ENCODE measurements at regions not wholly inside any gene's neighbourhood (a gene's known extent, or its start where the extent isn't known, plus 50 kb on each side); places are given as distances from the start of the nearest gene placed in this dataset.

GRCh38 chr5:18354828-18355227 is 720.6 kb downstream of the TAF11L14 start:
- no peak for TF ChIP-seq CTCF (IDR thresholded peaks at IDR 0.05; ENCODE audit: control extremely low read depth, extremely low read depth)
- no peak overlapping the region for H3K27ac ChIP-seq (ENCODE audit: low read depth in 1 of 2, low read length in 1 of 2)
- 89 to 92% methylated on average over 3 of the region's 3 CpGs for WGBS, 2 donors

GRCh38 chr5:18357486-18357885 is 723.2 kb downstream of the TAF11L14 start:
- no peaks in the 10 kb centered on the region for H3K9me3 ChIP-seq (ENCODE audit: control insufficient read depth in 4 of 4, insufficient read depth in 3 of 4, low read length in 3 of 4)
- TF ChIP-seq CTCF (IDR thresholded peaks at IDR 0.05; ENCODE audit: control extremely low read depth, extremely low read depth), result no peak
- 82 to 93% methylated on average over 4 of the region's 4 CpGs for WGBS, 2 donors

More at GRCh38 chr5:18354828-18355227, 720.6 kb downstream of the TAF11L14 start:
- no peaks in the 10 kb centered on the region for H3K4me1 ChIP-seq (ENCODE audit: control insufficient read depth in 5 of 5, insufficient read depth in 5 of 5, low read length in 5 of 5)
- H3K9ac ChIP-seq (ENCODE audit: insufficient read depth in 1 of 2, low read length in 2 of 2), result no peak overlapping the region
- H3K4me3 ChIP-seq, result no peak overlapping the region
- no peaks in the 10 kb centered on the region for H3K27me3 ChIP-seq (ENCODE audit: control insufficient read depth in 3 of 3, insufficient read depth in 3 of 3, low read length in 2 of 3)
- no peaks in the 10 kb centered on the region for H3K9me3 ChIP-seq (ENCODE audit: control insufficient read depth in 4 of 4, insufficient read depth in 3 of 4, low read length in 3 of 4)
- H3K36me3 ChIP-seq (ENCODE audit: control insufficient read depth in 4 of 4, insufficient read depth in 4 of 4, low read length in 4 of 4), result no peaks in the 10 kb centered on the region
- ATAC-seq (ENCODE audit: insufficient read depth, low FRiP score), result no peak
- no peak for DNase-seq

GRCh38 chr5:18366234-18366633 is 732.0 kb downstream of the TAF11L14 start:
- Histone ChIP-seq H3K27ac (ENCODE audit: low read depth in 1 of 2, low read length in 1 of 2) (no peak overlapping the region), H3K4me1 (ENCODE audit: control insufficient read depth in 5 of 5, insufficient read depth in 5 of 5, low read length in 5 of 5) (no peaks in the 10 kb centered on the region), H3K9ac (ENCODE audit: insufficient read depth in 1 of 2, low read length in 2 of 2) (no peak overlapping the region), H3K4me3 (no peak overlapping the region), H3K36me3 (ENCODE audit: control insufficient read depth in 4 of 4, insufficient read depth in 4 of 4, low read length in 4 of 4) (no peaks in the 10 kb centered on the region), H3K27me3 (ENCODE audit: control insufficient read depth in 3 of 3, insufficient read depth in 3 of 3, low read length in 2 of 3) (no peaks in the 10 kb centered on the region), H3K9me3 (ENCODE audit: control insufficient read depth in 4 of 4, insufficient read depth in 3 of 4, low read length in 3 of 4) (no peaks in the 10 kb centered on the region)
- WGBS, 2 donors, result 77 to 91% methylated on average over 8 of the region's 8 CpGs
- DNase-seq, result no peak
- no peak for TF ChIP-seq CTCF (IDR thresholded peaks at IDR 0.05; ENCODE audit: control extremely low read depth, extremely low read depth)
- no peak for ATAC-seq (ENCODE audit: insufficient read depth, low FRiP score)

More at GRCh38 chr5:18357486-18357885, 723.2 kb downstream of the TAF11L14 start:
- no peak for DNase-seq
- no peak overlapping the region for H3K9ac ChIP-seq (ENCODE audit: insufficient read depth in 1 of 2, low read length in 2 of 2)
- H3K27me3 ChIP-seq (ENCODE audit: control insufficient read depth in 3 of 3, insufficient read depth in 3 of 3, low read length in 2 of 3), result no peaks in the 10 kb centered on the region
- no peaks in the 10 kb centered on the region for H3K4me1 ChIP-seq (ENCODE audit: control insufficient read depth in 5 of 5, insufficient read depth in 5 of 5, low read length in 5 of 5)
- no peak overlapping the region for H3K4me3 ChIP-seq
- H3K27ac ChIP-seq (ENCODE audit: low read depth in 1 of 2, low read length in 1 of 2), result no peak overlapping the region
- ATAC-seq (ENCODE audit: insufficient read depth, low FRiP score), result no peak
- H3K36me3 ChIP-seq (ENCODE audit: control insufficient read depth in 4 of 4, insufficient read depth in 4 of 4, low read length in 4 of 4), result no peaks in the 10 kb centered on the region

- TF ChIP-seq CTCF (IDR thresholded peaks at IDR 0.05; ENCODE audit: control extremely low read depth, extremely low read depth), result no peak
- Histone ChIP-seq H3K4me1 (ENCODE audit: control insufficient read depth in 5 of 5, insufficient read depth in 5 of 5, low read length in 5 of 5) (peaks cover 0 to 1% (median 0%) of the 10 kb centered on the region in 5 donors), H3K36me3 (ENCODE audit: control insufficient read depth in 4 of 4, insufficient read depth in 4 of 4, low read length in 4 of 4) (no peaks in the 10 kb centered on the region), H3K4me3 (no peak overlapping the region), H3K9me3 (ENCODE audit: control insufficient read depth in 4 of 4, insufficient read depth in 3 of 4, low read length in 3 of 4) (no peaks in the 10 kb centered on the region), H3K27me3 (ENCODE audit: control insufficient read depth in 3 of 3, insufficient read depth in 3 of 3, low read length in 2 of 3) (no peaks in the 10 kb centered on the region), H3K9ac (ENCODE audit: insufficient read depth in 1 of 2, low read length in 2 of 2) (no peak overlapping the region), H3K27ac (ENCODE audit: low read depth in 1 of 2, low read length in 1 of 2) (no peak overlapping the region)
- DNase-seq (no peak), ATAC-seq (ENCODE audit: insufficient read depth, low FRiP score) (no peak)
- WGBS, 2 donors, result 55 to 77% methylated on average over 3 of the region's 3 CpGs
These were observed 736.3 kb downstream of the TAF11L14 start for GRCh38 chr5:18370531-18370930.
